Brain microvascular endothelial cell (primary cell): ENCODE measurements at regions not wholly inside any gene's neighbourhood (a gene's known extent, or its start where the extent isn't known, plus 50 kb on each side); places are given as distances from the start of the nearest gene placed in this dataset.

ENCODE experiments used
- DNase-seq: peaks from one replicate; pipeline ENCODE4 v3.0.0-alpha.2; 2020
- H3K27ac ChIP-seq: fragments of 250-450 bp; sonication (Bioruptor Pico); 2 replicates; pipeline ENCODE4 v1.5.1; 2020; ENCODE audit warnings: mild to moderate bottlenecking, moderate library complexity
- H3K27me3 ChIP-seq: fragments of 250-450 bp; sonication (Bioruptor Pico); replicated peaks from 2 replicates; pipeline ENCODE4 v1.5.1; 2020; ENCODE audit warnings: mild to moderate bottlenecking
- H3K36me3 ChIP-seq: fragments of 250-450 bp; sonication (Bioruptor Pico); replicated peaks from 2 replicates; pipeline ENCODE4 v1.5.1; 2020; ENCODE audit warnings: mild to moderate bottlenecking
- H3K4me3 ChIP-seq: 2 replicates; pipeline ENCODE4 v1.5.1; 2011; ENCODE audit warnings: low read depth, mild to moderate bottlenecking, control low read depth, low read length, moderate library complexity
- in situ Hi-C: cut with HindIII; loops from 2 replicates; pipeline ENCODE4 v1.10.0; 2017; ENCODE audit warnings: low sequenced_read_pairs, low pct_ligation_motif_present
- TF ChIP-seq, protein P1 (sequence below): IDR thresholded peaks from 2 replicates; pipeline ENCODE4 v1.5.1; 2011; ENCODE audit warnings: low read depth, mild to moderate bottlenecking, moderate library complexity, low read length, control low read depth, inconsistent platforms; ENCODE audit errors: missing control alignments

DNA sequence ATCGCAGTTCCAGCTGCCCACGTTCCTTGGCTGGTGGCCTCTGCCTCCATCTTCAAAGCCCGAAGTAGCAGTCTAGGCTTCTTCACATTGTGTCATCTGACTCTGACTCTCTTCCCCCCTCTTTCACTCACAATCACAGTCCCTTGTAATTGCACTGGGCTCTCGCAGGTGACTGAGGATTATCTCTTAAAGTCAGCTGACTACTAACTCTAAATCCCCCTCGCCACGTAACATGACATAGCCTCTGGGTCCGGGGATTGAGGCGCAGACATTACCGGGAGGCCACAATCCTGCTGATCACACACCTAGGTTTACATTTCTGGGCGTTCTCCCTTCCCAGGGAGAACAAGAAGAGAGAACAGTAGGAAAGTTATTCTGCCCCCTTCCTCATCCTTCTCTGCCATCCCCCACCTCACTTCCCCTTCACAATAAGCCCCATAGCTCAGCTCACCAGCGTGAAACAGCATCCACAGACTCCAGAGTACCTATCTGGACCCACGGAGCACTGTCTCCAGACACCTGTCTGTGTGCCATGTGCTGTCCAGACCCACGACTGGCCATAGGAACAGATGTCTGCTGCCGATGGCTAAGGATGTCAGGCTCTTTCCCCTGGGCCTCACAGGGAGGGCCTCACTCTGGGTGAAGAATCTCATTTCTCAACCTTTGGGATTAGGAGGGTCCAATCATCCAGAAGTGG, 64.3 kb upstream of the FZD7 start:
- TF ChIP-seq, protein P1, sequence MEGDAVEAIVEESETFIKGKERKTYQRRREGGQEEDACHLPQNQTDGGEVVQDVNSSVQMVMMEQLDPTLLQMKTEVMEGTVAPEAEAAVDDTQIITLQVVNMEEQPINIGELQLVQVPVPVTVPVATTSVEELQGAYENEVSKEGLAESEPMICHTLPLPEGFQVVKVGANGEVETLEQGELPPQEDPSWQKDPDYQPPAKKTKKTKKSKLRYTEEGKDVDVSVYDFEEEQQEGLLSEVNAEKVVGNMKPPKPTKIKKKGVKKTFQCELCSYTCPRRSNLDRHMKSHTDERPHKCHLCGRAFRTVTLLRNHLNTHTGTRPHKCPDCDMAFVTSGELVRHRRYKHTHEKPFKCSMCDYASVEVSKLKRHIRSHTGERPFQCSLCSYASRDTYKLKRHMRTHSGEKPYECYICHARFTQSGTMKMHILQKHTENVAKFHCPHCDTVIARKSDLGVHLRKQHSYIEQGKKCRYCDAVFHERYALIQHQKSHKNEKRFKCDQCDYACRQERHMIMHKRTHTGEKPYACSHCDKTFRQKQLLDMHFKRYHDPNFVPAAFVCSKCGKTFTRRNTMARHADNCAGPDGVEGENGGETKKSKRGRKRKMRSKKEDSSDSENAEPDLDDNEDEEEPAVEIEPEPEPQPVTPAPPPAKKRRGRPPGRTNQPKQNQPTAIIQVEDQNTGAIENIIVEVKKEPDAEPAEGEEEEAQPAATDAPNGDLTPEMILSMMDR: no peak
- no peak overlapping the region for H3K4me3 ChIP-seq
- no peaks in the 10 kb centered on the region for H3K36me3 ChIP-seq
- H3K27ac ChIP-seq: no peak overlapping the region
- no peak for DNase-seq
- in situ Hi-C loops: no loop called here
- no peaks in the 10 kb centered on the region for H3K27me3 ChIP-seq

- in situ Hi-C loops: no loop called here
- no peaks in the 10 kb centered on the region for H3K27me3 ChIP-seq
- peak; percentile 15 for DNase-seq
- TF ChIP-seq, protein P1: no peak
- H3K27ac ChIP-seq: no peak overlapping the region
- H3K4me3 ChIP-seq: no peak overlapping the region
- H3K36me3 ChIP-seq: no peaks in the 10 kb centered on the region
Observed at GRCh38 chr2:201969938-201970785, 63.5 kb upstream of the FZD7 start.

GRCh38 chr2:201970786-201971108, 62.9 kb upstream of the FZD7 start:
- H3K27ac ChIP-seq: no peak overlapping the region
- no peak overlapping the region for H3K4me3 ChIP-seq
- DNase-seq: no peak
- H3K27me3 ChIP-seq: no peaks in the 10 kb centered on the region
- H3K36me3 ChIP-seq: no peaks in the 10 kb centered on the region
- TF ChIP-seq, protein P1: no peak
- in situ Hi-C loops: no loop called here

DNA sequence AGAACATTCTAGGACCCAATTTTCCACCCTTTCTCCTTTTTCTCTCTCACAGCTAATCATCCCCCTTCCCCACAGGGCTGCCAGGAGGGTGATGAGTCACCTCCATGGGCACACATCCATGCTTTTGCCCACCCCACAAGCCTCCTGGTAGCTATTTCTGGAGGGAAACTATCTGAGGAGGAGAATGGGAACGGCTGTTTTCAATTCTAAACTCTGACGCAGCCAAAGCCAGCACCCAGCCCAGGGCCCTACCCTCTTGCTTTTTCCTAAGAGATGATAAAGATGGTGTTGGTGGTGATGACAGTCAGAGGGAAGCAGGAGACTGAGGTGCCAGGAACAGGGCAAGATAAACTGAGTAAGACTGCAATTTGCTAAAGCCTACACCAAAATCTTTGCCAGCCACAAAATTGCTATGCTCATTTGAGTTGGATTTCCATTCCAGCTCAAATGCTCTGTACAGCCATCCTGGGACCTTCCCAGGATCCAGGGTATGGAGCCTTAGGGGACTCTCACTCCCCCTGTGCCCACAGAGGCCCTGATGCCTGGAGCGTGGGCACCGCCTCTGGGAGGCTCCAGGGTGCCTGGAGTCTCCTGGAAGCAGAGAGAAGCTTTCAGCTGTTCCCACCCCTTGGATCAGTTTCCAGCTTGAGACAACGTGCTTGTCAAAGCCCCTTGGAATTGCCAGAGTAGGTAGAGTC, 62.0 kb upstream of the FZD7 start:
- in situ Hi-C loops: no loop called here
- Histone ChIP-seq H3K4me3 (no peak overlapping the region), H3K36me3 (no peaks in the 10 kb centered on the region), H3K27ac (no peak overlapping the region), H3K27me3 (no peaks in the 10 kb centered on the region)
- no peak for DNase-seq
- TF ChIP-seq, protein P1: no peak

DNA sequence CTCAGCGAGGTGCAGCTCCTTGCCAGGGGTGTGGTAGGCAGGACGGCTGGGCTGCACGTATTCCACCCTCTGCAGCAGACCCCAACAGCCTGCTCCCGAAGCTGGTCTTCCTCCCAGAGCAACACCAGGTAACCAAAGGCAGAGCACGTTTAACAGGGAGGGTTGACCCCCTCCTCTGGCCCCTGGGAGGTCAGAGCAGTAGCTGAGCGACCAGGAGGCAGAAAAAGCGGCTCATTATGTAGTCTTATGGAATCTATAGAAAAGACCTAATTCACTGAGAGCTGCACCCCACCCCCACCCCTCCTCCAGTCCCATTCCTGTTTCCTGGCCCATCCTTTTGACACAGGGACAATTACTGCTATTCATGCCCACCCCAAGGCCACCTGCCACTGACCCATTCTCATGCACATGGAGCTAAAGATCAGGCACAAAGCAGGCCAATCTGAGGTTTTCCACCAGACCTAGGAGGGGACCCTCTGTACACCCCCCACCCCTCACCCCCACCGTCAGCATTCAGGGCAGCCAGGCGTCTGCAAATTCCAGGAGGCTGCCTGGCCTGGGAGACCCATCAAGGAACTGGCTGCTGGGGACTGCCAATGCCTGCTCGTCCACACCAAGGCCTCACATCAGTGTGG, 60.9 kb upstream of the FZD7 start:
- DNase-seq: no peak
- H3K4me3 ChIP-seq: no peak overlapping the region
- in situ Hi-C loops: no loop called here
- H3K27me3 ChIP-seq: no peaks in the 10 kb centered on the region
- no peak overlapping the region for H3K27ac ChIP-seq
- H3K36me3 ChIP-seq: no peaks in the 10 kb centered on the region
- TF ChIP-seq, protein P1: no peak
